ENCODE measurements at regions not wholly inside any gene's neighbourhood (a gene's known extent, or its start where the extent isn't known, plus 50 kb on each side); places are given as distances from the start of the nearest gene placed in this dataset.

- no peak for TF ChIP-seq POLR2A (IDR thresholded peaks at IDR 0.05)
- TF ChIP-seq, protein P1, sequence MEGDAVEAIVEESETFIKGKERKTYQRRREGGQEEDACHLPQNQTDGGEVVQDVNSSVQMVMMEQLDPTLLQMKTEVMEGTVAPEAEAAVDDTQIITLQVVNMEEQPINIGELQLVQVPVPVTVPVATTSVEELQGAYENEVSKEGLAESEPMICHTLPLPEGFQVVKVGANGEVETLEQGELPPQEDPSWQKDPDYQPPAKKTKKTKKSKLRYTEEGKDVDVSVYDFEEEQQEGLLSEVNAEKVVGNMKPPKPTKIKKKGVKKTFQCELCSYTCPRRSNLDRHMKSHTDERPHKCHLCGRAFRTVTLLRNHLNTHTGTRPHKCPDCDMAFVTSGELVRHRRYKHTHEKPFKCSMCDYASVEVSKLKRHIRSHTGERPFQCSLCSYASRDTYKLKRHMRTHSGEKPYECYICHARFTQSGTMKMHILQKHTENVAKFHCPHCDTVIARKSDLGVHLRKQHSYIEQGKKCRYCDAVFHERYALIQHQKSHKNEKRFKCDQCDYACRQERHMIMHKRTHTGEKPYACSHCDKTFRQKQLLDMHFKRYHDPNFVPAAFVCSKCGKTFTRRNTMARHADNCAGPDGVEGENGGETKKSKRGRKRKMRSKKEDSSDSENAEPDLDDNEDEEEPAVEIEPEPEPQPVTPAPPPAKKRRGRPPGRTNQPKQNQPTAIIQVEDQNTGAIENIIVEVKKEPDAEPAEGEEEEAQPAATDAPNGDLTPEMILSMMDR (IDR thresholded peaks at IDR 0.05) = no peak
Measured at GRCh38 chr9:79929285-79929684, 357.5 kb downstream of the TLE4 start.

Data from adrenal gland (tissue), 5 donors.